ENCODE measurements at regions not wholly inside any gene's neighbourhood (a gene's known extent, or its start where the extent isn't known, plus 50 kb on each side); places are given as distances from the start of the nearest gene placed in this dataset.

DNA sequence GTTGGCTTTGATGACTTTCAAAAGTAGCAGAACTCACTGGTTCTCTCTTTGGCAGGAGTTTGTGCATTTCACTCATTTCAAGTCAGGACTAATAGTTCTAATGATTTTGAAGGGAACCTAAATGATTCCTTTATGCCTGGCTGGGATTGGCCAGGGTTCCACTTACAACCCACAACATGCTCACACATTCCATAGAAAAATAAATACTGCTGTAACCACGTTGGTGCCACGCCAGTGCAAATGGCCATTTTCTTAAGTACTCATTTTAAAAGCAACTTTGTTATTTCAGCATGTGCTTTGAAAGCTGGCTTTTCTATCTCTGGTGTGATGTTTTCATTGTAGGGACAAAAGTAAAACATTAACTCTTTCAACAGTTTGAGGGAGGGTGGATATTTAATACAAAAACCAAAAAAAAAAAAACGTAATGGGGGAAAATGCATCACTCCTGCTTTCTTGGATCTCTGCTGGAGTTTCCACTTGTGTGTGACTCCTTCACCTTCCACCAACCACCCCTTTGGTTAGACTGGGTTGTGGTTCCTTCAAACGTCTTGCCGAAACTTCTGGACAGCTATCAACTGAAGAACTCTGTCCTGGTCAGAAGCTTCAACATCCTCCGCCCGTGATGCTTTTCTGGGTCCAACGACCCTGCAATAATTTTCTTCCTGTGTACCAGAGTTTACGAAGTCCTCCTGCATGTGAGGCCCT lies 300.4 kb upstream of the RUNX1 start:
- FAIRE-seq = no peak
- DNase-seq (ENCODE audit: insufficient read length, low spot score) = no peak
- no peak for TF ChIP-seq POLR2A (IDR thresholded peaks at IDR 0.05; ENCODE audit: low read depth, low read length)

- FAIRE-seq (no peak), DNase-seq (ENCODE audit: insufficient read length, low spot score) (no peak)
- no peak for TF ChIP-seq POLR2A (IDR thresholded peaks at IDR 0.05; ENCODE audit: low read depth, low read length)
These were observed 299.6 kb upstream of the RUNX1 start for GRCh38 chr21:35348686-35349085.

- FAIRE-seq (no peak), DNase-seq (ENCODE audit: insufficient read length, low spot score) (no peak)
- TF ChIP-seq POLR2A (IDR thresholded peaks at IDR 0.05; ENCODE audit: low read depth, low read length) = no peak
These were observed 297.6 kb upstream of the RUNX1 start for GRCh38 chr21:35346697-35347096.

DNA sequence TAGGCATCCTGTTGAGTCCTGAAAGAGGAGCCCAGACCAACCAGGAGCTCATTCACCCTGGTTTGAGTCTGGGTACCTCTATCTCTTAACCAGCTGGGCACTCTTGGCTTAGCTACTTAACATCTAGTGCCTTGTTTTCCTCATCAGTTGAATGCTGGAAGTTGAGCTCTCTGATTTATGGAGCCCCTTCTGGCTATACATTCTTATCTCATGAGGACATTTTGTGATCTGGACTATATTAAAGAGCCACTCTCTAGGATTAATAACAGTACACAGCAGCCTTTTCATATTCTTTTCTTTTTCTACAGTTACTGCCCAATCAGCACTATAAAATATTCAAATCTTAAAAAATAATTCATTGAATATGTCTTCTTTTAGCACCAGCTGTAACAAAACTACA lies 296.9 kb upstream of the RUNX1 start:
- TF ChIP-seq POLR2A (IDR thresholded peaks at IDR 0.05; ENCODE audit: low read depth, low read length) = no peak
- no peak for DNase-seq (ENCODE audit: insufficient read length, low spot score)
- no peak for FAIRE-seq

DNA sequence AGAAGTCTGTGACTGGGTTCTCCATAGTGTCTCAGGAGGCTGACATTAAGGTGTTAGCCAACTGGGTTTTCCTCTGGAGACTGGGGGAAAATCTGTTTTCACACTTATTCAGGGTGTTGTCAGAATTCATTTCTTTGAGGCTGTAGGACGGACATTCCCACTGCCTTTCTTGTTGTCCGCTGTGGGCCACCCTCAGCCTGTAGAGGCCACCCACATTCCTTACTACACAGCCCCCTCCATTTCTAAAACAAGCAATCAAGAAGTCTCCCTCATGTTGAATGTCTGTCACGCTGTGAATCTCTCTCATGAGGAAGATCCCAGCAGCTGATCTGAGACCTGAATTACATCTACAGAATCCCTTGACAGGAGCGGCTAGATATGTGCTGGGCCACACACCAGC lies 295.5 kb upstream of the RUNX1 start:
- TF ChIP-seq POLR2A (IDR thresholded peaks at IDR 0.05; ENCODE audit: low read depth, low read length) = no peak
- no peak for FAIRE-seq
- no peak for DNase-seq (ENCODE audit: insufficient read length, low spot score)

- DNase-seq (ENCODE audit: insufficient read length, low spot score) = no peak
- FAIRE-seq = no peak
- TF ChIP-seq POLR2A (IDR thresholded peaks at IDR 0.05; ENCODE audit: low read depth, low read length) = no peak
These were observed 294.1 kb upstream of the RUNX1 start for GRCh38 chr21:35343046-35343819.

GRCh38 chr21:35342440-35342839 lies 293.3 kb upstream of the RUNX1 start:
- TF ChIP-seq POLR2A (IDR thresholded peaks at IDR 0.05; ENCODE audit: low read depth, low read length) = no peak
- DNase-seq (ENCODE audit: insufficient read length, low spot score) = no peak
- no peak for FAIRE-seq

- DNase-seq (ENCODE audit: insufficient read length, low spot score) = no peak
- no peak for FAIRE-seq
- no peak for TF ChIP-seq POLR2A (IDR thresholded peaks at IDR 0.05; ENCODE audit: low read depth, low read length)
These were observed 291.2 kb upstream of the RUNX1 start for GRCh38 chr21:35340273-35340672.

DNA sequence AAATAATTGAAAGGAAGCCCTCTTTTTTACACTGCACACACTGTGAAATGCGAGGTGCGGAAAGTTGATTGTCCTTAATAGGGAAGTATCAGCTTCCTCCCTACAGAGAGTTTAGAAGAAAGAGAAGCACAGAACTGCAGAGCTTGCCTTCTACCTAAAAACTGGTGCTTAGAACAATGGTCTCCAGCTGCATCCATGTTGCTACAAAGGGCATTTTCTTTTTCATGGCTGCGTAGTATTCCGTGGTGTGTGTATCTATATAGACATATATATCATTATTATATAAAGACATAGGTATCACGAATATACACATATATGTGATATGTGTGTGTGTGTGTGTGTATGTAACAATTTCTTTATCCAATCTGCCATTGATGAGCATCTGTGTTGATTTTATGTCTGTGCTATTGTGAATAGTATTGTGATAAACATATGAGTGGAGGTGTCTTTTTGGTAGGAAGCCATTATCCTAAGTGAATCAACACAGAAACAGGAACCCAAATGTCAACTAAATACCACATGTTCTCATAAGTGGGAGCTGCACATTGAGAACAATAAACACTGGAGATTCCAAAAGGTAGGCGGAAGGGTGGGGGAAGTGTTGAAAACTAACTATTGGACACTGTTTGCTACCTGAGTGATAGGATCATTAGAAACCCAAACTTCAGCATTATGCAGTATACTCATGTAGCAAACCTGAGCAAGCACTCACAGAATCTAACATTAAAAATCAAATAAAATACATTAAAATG lies 290.0 kb upstream of the RUNX1 start:
- FAIRE-seq = no peak
- no peak for TF ChIP-seq POLR2A (IDR thresholded peaks at IDR 0.05; ENCODE audit: low read depth, low read length)
- no peak for DNase-seq (ENCODE audit: insufficient read length, low spot score)

GRCh38 chr21:35338281-35338680 lies 289.2 kb upstream of the RUNX1 start:
- TF ChIP-seq POLR2A (IDR thresholded peaks at IDR 0.05; ENCODE audit: low read depth, low read length) = no peak
- DNase-seq (ENCODE audit: insufficient read length, low spot score) = no peak
- FAIRE-seq = no peak

DNA sequence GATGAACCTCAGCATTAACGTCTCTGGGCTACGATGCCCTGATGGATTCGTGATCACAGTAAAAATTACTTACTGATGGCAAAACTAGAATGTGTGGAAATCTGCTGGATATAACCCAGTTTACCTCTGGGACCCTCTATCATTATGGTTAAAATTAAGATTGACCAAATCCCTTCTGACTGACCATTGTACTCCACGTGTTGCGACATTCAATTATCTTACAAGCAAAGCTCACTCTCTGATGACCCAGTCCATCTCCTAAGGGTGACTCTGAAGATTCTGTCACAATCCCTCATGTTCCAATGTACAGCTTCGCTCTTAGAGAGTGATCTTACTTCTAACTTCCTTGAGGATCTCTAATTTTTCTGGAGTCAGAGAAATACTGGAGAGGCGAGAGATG lies 288.5 kb upstream of the RUNX1 start:
- no peak for TF ChIP-seq POLR2A (IDR thresholded peaks at IDR 0.05; ENCODE audit: low read depth, low read length)
- DNase-seq (ENCODE audit: insufficient read length, low spot score) = no peak
- no peak for FAIRE-seq

- FAIRE-seq (no peak), DNase-seq (ENCODE audit: insufficient read length, low spot score) (no peak)
- TF ChIP-seq POLR2A (IDR thresholded peaks at IDR 0.05; ENCODE audit: low read depth, low read length) = no peak
These were observed 287.4 kb upstream of the RUNX1 start for GRCh38 chr21:35336534-35336933.

- FAIRE-seq = no peak
- no peak for TF ChIP-seq POLR2A (IDR thresholded peaks at IDR 0.05; ENCODE audit: low read depth, low read length)
These were observed 286.9 kb upstream of the RUNX1 start for GRCh38 chr21:35335951-35336446.

More at GRCh38 chr21:35335951-35336446, 286.9 kb upstream of the RUNX1 start:
- DNase-seq (ENCODE audit: insufficient read length, low spot score) = no peak
